Calu3 (cell line): ENCODE measurements at regions not wholly inside any gene's neighbourhood (a gene's known extent, or its start where the extent isn't known, plus 50 kb on each side); places are given as distances from the start of the nearest gene placed in this dataset.

Source experiments
- BruUV-seq: library from RNA; stranded (reverse); fragments of 400-500 nt; replicated peaks from 2 replicates; lab custom pipeline; 2021; lab: Mats Ljungman, UMichigan
- CTCF ChIA-PET: fragments of 300-600 bp; sonication (Branson Sonifier 250); formaldehyde crosslinking; loops from one replicate; lab custom pipeline; 2022; ENCODE audit warnings: antibody characterized with exemption; lab: Charles Lee
- DNase-seq: peaks from one replicate; pipeline ENCODE4 v3.0.0; 2022
- H3K27ac Mint-ChIP-seq: one replicate; pipeline ENCODE4 v1.8.0; 2022; ENCODE audit warnings: mixed read lengths; ENCODE audit not compliant: unreplicated experiment
- H3K27me3 Mint-ChIP-seq: one replicate; pipeline ENCODE4 v1.8.0; 2022; ENCODE audit warnings: mixed read lengths; ENCODE audit not compliant: unreplicated experiment
- H3K36me3 Mint-ChIP-seq: one replicate; pipeline ENCODE4 v1.8.0; 2022; ENCODE audit warnings: mild to moderate bottlenecking, moderate library complexity, mixed read lengths; ENCODE audit not compliant: insufficient read depth, unreplicated experiment
- H3K4me1 Mint-ChIP-seq: one replicate; pipeline ENCODE4 v1.8.0; 2022; ENCODE audit warnings: mild to moderate bottlenecking, low read depth, mixed read lengths; ENCODE audit not compliant: unreplicated experiment
- H3K4me3 Mint-ChIP-seq: one replicate; pipeline ENCODE4 v1.8.0; 2022; ENCODE audit warnings: mild to moderate bottlenecking, low read depth, moderate library complexity, mixed read lengths; ENCODE audit not compliant: unreplicated experiment
- H3K9me3 Mint-ChIP-seq: one replicate; pipeline ENCODE4 v1.8.0; 2022; ENCODE audit warnings: low read depth, mixed read lengths; ENCODE audit not compliant: unreplicated experiment
- CTCF ChIP-seq: fragments of 200-600 bp; IDR thresholded peaks from one replicate; pipeline ENCODE4 v1.8.0; 2022; ENCODE audit warnings: antibody characterized with exemption; ENCODE audit not compliant: unreplicated experiment
- intact Hi-C: fragments of 100-400 bp; cut with micrococcal nuclease; formaldehyde crosslinking; loops from one replicate; pipeline ENCODE4 v1.10.0; 2022; ENCODE audit not compliant: unreplicated experiment

- no peak for TF ChIP-seq CTCF
- H3K27ac Mint-ChIP-seq: no peak overlapping the region
- H3K27me3 Mint-ChIP-seq: peaks cover 5% of the 10 kb centered on the region
- no peaks in the 10 kb centered on the region for H3K36me3 Mint-ChIP-seq
- no peaks in the 10 kb centered on the region for H3K9me3 Mint-ChIP-seq
- BruUV-seq: no TSS peak
- no peak overlapping the region for H3K4me3 Mint-ChIP-seq
- no peaks in the 10 kb centered on the region for H3K4me1 Mint-ChIP-seq
- intact Hi-C loops: loop anchor here (5.0 kb wide), 1 partner anchor 1919 kb away; no protein-coding TSS in a partner anchor
- CTCF ChIA-PET: no interaction called here
- DNase-seq: no peak
Observed at GRCh38 chr3:135867911-135868310, 97.6 kb upstream of the PPP2R3A start.

GRCh38 chr3:135868801-135869200 is 96.7 kb upstream of the PPP2R3A start:
- DNase-seq: no peak
- no peak for TF ChIP-seq CTCF
- CTCF ChIA-PET: no interaction called here
- peaks cover under 1% of the 10 kb centered on the region for H3K9me3 Mint-ChIP-seq
- BruUV-seq: no TSS peak
- H3K27ac Mint-ChIP-seq: no peak overlapping the region
- no peak overlapping the region for H3K4me3 Mint-ChIP-seq
- intact Hi-C loops: loop anchor here (5.0 kb wide), 1 partner anchor 1918 kb away; no protein-coding TSS in a partner anchor
- no peaks in the 10 kb centered on the region for H3K4me1 Mint-ChIP-seq
- no peaks in the 10 kb centered on the region for H3K36me3 Mint-ChIP-seq
- peaks cover 12% of the 10 kb centered on the region for H3K27me3 Mint-ChIP-seq

- TF ChIP-seq CTCF: no peak
- DNase-seq: no peak
- Mint-ChIP-seq H3K27ac (no peak overlapping the region), H3K9me3 (peaks cover 2% of the 10 kb centered on the region), H3K4me1 (no peaks in the 10 kb centered on the region), H3K36me3 (no peaks in the 10 kb centered on the region), H3K4me3 (no peak overlapping the region), H3K27me3 (peaks cover 12% of the 10 kb centered on the region)
- intact Hi-C loops: loop anchor here (5.0 kb wide), 1 partner anchor 1918 kb away; no protein-coding TSS in a partner anchor
- CTCF ChIA-PET: no interaction called here
- no TSS peak for BruUV-seq
Observed at GRCh38 chr3:135869439-135870105, 96.0 kb upstream of the PPP2R3A start.

- no peak for TF ChIP-seq CTCF
- intact Hi-C loops: no loop called here
- no TSS peak for BruUV-seq
- H3K36me3 Mint-ChIP-seq: no peaks in the 10 kb centered on the region
- CTCF ChIA-PET: no interaction called here
- H3K27ac Mint-ChIP-seq: no peak overlapping the region
- DNase-seq: no peak
- H3K4me3 Mint-ChIP-seq: no peak overlapping the region
- no peaks in the 10 kb centered on the region for H3K4me1 Mint-ChIP-seq
- H3K27me3 Mint-ChIP-seq: peaks cover 12% of the 10 kb centered on the region
- peaks cover 2% of the 10 kb centered on the region for H3K9me3 Mint-ChIP-seq
Observed at GRCh38 chr3:135871311-135871710, 94.2 kb upstream of the PPP2R3A start.
